K562 (cell line): ENCODE measurements at regions not wholly inside any gene's neighbourhood (a gene's known extent, or its start where the extent isn't known, plus 50 kb on each side); places are given as distances from the start of the nearest gene placed in this dataset.

ENCODE experiments used
- ATAC-seq: fragments of 200-7000 bp; cut with Tn5 transposase; 3 replicates; pipeline ENCODE4 v1.9.1; 2020; ENCODE audit warnings: moderate library complexity
- BruUV-seq: library from RNA; stranded (reverse); fragments of 400-500 nt; replicated peaks from 2 replicates; lab custom pipeline; 2021; lab: Mats Ljungman, UMichigan
- CTCF ChIA-PET: fragments of 300-600 bp; formaldehyde crosslinking; extraction: SDS; loops from one replicate; lab custom pipeline; 2021; ENCODE audit warnings: low intra/inter-chr PET ratio; lab: Yijun Ruan, JAX
- POLR2A ChIA-PET: fragments of 300-600, 350-650 bp; sonication (Branson Sonifier 250); formaldehyde crosslinking; extraction: SDS; loops from one replicate; lab custom pipeline; 2021; ENCODE audit warnings: antibody characterized with exemption, inconsistent platforms; lab: Yijun Ruan, JAX
- DNase-seq, 4 experiments: peaks; one replicate each; pipeline versions ENCODE4 v3.0.0 to v3.0.0-alpha.2; 2011 to 2018; ENCODE audit warnings: low spot score in 3 of 4, mixed read lengths in 3 of 4; ENCODE audit errors: extremely low read depth in 1 of 4
- FAIRE-seq: peaks from 2 replicates; lab custom pipeline; 2011; peaks lifted over from hg19 to GRCh38; lab: Jason Lieb, UNC
- H2AFZ ChIP-seq: 2 replicates; pipeline ENCODE4 v1.6.0; 2011; ENCODE audit warnings: low read depth, low read length, control low read depth, inconsistent platforms
- H3K27ac ChIP-seq: fragments of 200-600 bp; 3 replicates; pipeline ENCODE4 v1.8.0; 2011; ENCODE audit warnings: low read depth, mild to moderate bottlenecking, control low read depth, inconsistent platforms, low read length, moderate library complexity, mixed read lengths; ENCODE audit errors: extremely low read depth
- H3K27me3 ChIP-seq, 2 experiments: fragments of 300-600 bp in 1 of 2; 2 replicates in 1 of 2; 3 replicates in 1 of 2; pipeline versions ENCODE4 v1.6.0 to v1.8.0; 2011; ENCODE audit warnings: inconsistent platforms in 2 of 2, low read length in 2 of 2, mild to moderate bottlenecking in 1 of 2, mixed read lengths in 1 of 2, moderate library complexity in 1 of 2; ENCODE audit not compliant: control insufficient read depth in 2 of 2, insufficient read depth in 2 of 2
- H3K36me3 ChIP-seq: fragments of 300-600 bp; 3 replicates; pipeline ENCODE4 v1.8.0; 2011; ENCODE audit warnings: mild to moderate bottlenecking, low read length, inconsistent platforms; ENCODE audit not compliant: control insufficient read depth, insufficient read depth
- H3K4me1 ChIP-seq, 2 experiments: fragments of 200-600 bp in 1 of 2; replicated peaks in 1 of 2; 2 replicates in 1 of 2; 3 replicates in 1 of 2; pipeline versions ENCODE4 v1.5.1 to v1.8.0; 2011; ENCODE audit warnings: inconsistent platforms in 2 of 2, low read length in 2 of 2, mild to moderate bottlenecking in 1 of 2, mixed read lengths in 1 of 2, moderate library complexity in 1 of 2; ENCODE audit not compliant: control insufficient read depth in 2 of 2, insufficient read depth in 2 of 2
- H3K4me2 ChIP-seq: 2 replicates; pipeline ENCODE4 v1.6.1; 2011; ENCODE audit warnings: low read length, control low read depth, inconsistent platforms, mixed read lengths; ENCODE audit not compliant: insufficient read depth
- H3K4me3 ChIP-seq: fragments of 200-600 bp; sonication (generic), shearing (Covaris generic); 2 replicates; pipeline ENCODE4 v1.5.1; 2016; ENCODE audit warnings: control low read depth, inconsistent platforms
- H3K79me2 ChIP-seq: fragments of 200-600 bp; 3 replicates; pipeline ENCODE4 v1.8.0; 2011; ENCODE audit warnings: low read length, inconsistent platforms; ENCODE audit not compliant: control insufficient read depth, insufficient read depth
- H3K9ac ChIP-seq, 2 experiments: 2 replicates each; pipeline versions ENCODE4 v1.6.0 to v1.6.1; 2011; ENCODE audit warnings: low read depth in 2 of 2, low read length in 2 of 2, control low read depth in 1 of 2, inconsistent platforms in 1 of 2, mild to moderate bottlenecking in 1 of 2, mixed read lengths in 1 of 2; ENCODE audit not compliant: insufficient read depth in 1 of 2
- H3K9me1 ChIP-seq: one replicate; pipeline ENCODE4 v1.6.0; 2011; ENCODE audit warnings: inconsistent platforms, mild to moderate bottlenecking, low read length, moderate library complexity; ENCODE audit not compliant: control insufficient read depth, insufficient read depth
- H3K9me3 ChIP-seq: replicated peaks from 2 replicates; pipeline ENCODE4 v1.5.1; 2011; ENCODE audit warnings: low read depth, low read length, inconsistent platforms; ENCODE audit not compliant: control insufficient read depth, insufficient read depth
- H4K20me1 ChIP-seq: replicated peaks from 2 replicates; pipeline ENCODE4 v1.6.1; 2011; ENCODE audit warnings: low read length, inconsistent platforms, mixed read lengths; ENCODE audit not compliant: control insufficient read depth, insufficient read depth
- ERF ChIP-seq: fragments of 450-650 bp; formaldehyde crosslinking; IDR thresholded peaks from 2 replicates; pipeline ENCODE4 v1.4.0; 2020; ENCODE audit warnings: mild to moderate bottlenecking, mixed read lengths
- IFI16 ChIP-seq: fragments of 250-450 bp; sonication (Bioruptor Pico); IDR thresholded peaks from 2 replicates; pipeline ENCODE4 v2.1.2; 2022; ENCODE audit warnings: mild to moderate bottlenecking, inconsistent platforms
- SMC3 ChIP-seq: conservative IDR thresholded peaks from 2 replicates; pipeline ENCODE4 v1.6.1; 2011; ENCODE audit warnings: low read depth, low read length, improper control_type of control experiment; ENCODE audit not compliant: insufficient read depth
- SRSF7 ChIP-seq: fragments of 200-400 bp; formaldehyde crosslinking; optimal IDR thresholded peaks from 2 replicates; pipeline ENCODE3; 2017; ENCODE audit warnings: mild to moderate bottlenecking, low read depth, low read length
- TRIM28 ChIP-seq: fragments of 450-650 bp; IDR thresholded peaks from 2 replicates; pipeline ENCODE4 v1.6.1; 2017
- ZNF668 ChIP-seq: fragments of 250-450 bp; sonication (Bioruptor Pico); IDR thresholded peaks from 2 replicates; pipeline ENCODE4 v1.8.0; 2022; ENCODE audit warnings: mild to moderate bottlenecking, inconsistent platforms
- ZNF830 ChIP-seq: fragments of 250-450 bp; sonication (Bioruptor Pico); IDR thresholded peaks from 2 replicates; pipeline ENCODE4 v1.5.0; 2021; ENCODE audit warnings: mild to moderate bottlenecking
- WGBS: fragments of 100-300 bp; shearing (Covaris generic); methylation state at CpG from one replicate; pipeline ENCODE4 v1.1.6; 2016; ENCODE audit warnings: low coverage, mixed read lengths; ENCODE audit not compliant: insufficient coverage; ENCODE audit errors: missing lambda C conversion rate; 5-methylcytosine and 5-hydroxymethylcytosine counted together
- in situ Hi-C: fragments of 300-500 bp; cut with MboI; formaldehyde crosslinking; loops from 4 replicates; pipeline ENCODE4 v1.15.0; 2018; ENCODE audit warnings: inconsistent platforms, mixed read lengths
- intact Hi-C: fragments of 100-400 bp; cut with micrococcal nuclease; formaldehyde crosslinking; loops from 2 replicates; pipeline ENCODE4 v1.14.2; 2022

- no peak overlapping the region for H3K4me2 ChIP-seq
- no peaks in the 10 kb centered on the region for H3K4me1 ChIP-seq
- H3K9me3 ChIP-seq, result no peaks in the 10 kb centered on the region
- no peak overlapping the region for H3K27ac ChIP-seq
- TF ChIP-seq SMC3 (no peak), ZNF830 (CRISPR knock-in tag) (no peak), ERF (CRISPR knock-in tag) (no peak), IFI16 (no peak), SRSF7 (no peak)
- H3K27me3 ChIP-seq, result no peaks in the 10 kb centered on the region
- ChIA-PET CTCF (no interaction called here), POLR2A (no interaction called here)
- intact Hi-C loops (no loop called here), in situ Hi-C loops (no loop called here)
- 0% methylated on average over 3 of the region's 3 CpGs for WGBS
- H2AFZ ChIP-seq, result no peak overlapping the region
- DNase-seq (no peak), ATAC-seq (no peak), FAIRE-seq (no peak)
- no peaks in the 10 kb centered on the region for H3K36me3 ChIP-seq
- no peak overlapping the region for H3K9ac ChIP-seq
- no peaks in the 10 kb centered on the region for H3K9me1 ChIP-seq
- no peaks in the 10 kb centered on the region for H3K79me2 ChIP-seq
- H3K4me3 ChIP-seq, result no peak overlapping the region
- no TSS peak for BruUV-seq
- H4K20me1 ChIP-seq, result no peaks in the 10 kb centered on the region
These were observed 398.3 kb downstream of the DUSP10 start for GRCh38 chr1:221343607-221344006.

GRCh38 chr1:221344693-221345092 lies 397.2 kb downstream of the DUSP10 start:
- Histone ChIP-seq H3K4me3 (no peak overlapping the region), H3K9me1 (no peaks in the 10 kb centered on the region), H3K4me1 (no peaks in the 10 kb centered on the region), H3K9me3 (no peaks in the 10 kb centered on the region), H4K20me1 (no peaks in the 10 kb centered on the region), H3K36me3 (no peaks in the 10 kb centered on the region), H3K4me2 (no peak overlapping the region), H3K27ac (no peak overlapping the region), H3K79me2 (no peaks in the 10 kb centered on the region), H3K27me3 (no peaks in the 10 kb centered on the region), H3K9ac (no peak overlapping the region), H2AFZ (no peak overlapping the region)
- intact Hi-C loops, result no loop called here
- ChIA-PET POLR2A (no interaction called here), CTCF (no interaction called here)
- ATAC-seq (no peak), FAIRE-seq (no peak), DNase-seq (no peak)
- BruUV-seq, result no TSS peak
- in situ Hi-C loops, result no loop called here
- 0% methylated on average over 1 of the region's 1 CpG for WGBS
- no peak for TF ChIP-seq TRIM28
- TF ChIP-seq ZNF668 (CRISPR knock-in tag), result no peak
